GM12873 (cell line): ENCODE measurements at regions not wholly inside any gene's neighbourhood (a gene's known extent, or its start where the extent isn't known, plus 50 kb on each side); places are given as distances from the start of the nearest gene placed in this dataset.

Experiments
- TF ChIP-seq, protein P1 (sequence below): IDR thresholded peaks from 2 replicates; pipeline ENCODE4 v1.5.1; 2012; ENCODE audit warnings: low read depth, mild to moderate bottlenecking, moderate library complexity, low read length, control low read depth; ENCODE audit not compliant: insufficient read depth; ENCODE audit errors: missing control alignments

DNA sequence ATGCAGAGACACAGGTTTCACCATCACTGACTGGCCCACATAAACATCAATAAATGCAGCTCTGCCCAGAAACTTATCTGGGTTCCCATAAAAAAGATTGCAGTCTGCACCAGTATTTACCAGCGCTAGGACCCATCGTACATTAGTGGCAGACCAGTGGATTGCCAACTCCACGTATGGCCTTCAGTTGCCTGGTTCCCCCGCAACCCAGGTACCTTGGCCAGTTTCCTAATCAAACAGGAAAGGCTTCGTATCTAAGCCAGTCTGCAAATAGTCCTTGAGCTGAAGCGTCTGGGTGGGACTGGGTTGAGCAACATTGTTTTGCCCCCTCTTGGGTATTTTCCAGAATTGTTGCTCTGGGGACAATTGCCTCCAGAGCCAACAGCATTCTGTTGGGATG is 1639.3 kb downstream of the MRPL39 start:
- TF ChIP-seq, protein P1, sequence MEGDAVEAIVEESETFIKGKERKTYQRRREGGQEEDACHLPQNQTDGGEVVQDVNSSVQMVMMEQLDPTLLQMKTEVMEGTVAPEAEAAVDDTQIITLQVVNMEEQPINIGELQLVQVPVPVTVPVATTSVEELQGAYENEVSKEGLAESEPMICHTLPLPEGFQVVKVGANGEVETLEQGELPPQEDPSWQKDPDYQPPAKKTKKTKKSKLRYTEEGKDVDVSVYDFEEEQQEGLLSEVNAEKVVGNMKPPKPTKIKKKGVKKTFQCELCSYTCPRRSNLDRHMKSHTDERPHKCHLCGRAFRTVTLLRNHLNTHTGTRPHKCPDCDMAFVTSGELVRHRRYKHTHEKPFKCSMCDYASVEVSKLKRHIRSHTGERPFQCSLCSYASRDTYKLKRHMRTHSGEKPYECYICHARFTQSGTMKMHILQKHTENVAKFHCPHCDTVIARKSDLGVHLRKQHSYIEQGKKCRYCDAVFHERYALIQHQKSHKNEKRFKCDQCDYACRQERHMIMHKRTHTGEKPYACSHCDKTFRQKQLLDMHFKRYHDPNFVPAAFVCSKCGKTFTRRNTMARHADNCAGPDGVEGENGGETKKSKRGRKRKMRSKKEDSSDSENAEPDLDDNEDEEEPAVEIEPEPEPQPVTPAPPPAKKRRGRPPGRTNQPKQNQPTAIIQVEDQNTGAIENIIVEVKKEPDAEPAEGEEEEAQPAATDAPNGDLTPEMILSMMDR: no peak

DNA sequence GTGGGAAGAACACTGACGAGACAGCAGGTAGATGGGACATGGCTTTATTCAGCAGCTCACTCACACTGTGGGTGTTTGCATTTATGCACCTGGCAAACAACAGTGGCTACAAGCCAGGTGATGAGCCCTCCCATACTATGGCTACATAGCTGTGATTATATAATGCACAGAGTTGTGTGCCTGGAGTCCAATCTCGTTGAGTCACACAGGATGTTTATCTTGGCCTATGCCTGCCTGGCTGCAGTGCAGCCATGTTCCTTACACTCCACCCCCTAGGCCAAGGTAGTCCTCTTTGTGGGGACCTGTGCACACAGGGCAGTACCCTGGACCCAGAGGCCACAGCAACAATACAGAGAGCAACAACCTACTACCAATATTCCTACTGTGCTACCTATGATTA is 1643.8 kb downstream of the MRPL39 start:
- TF ChIP-seq, protein P1: no peak

DNA sequence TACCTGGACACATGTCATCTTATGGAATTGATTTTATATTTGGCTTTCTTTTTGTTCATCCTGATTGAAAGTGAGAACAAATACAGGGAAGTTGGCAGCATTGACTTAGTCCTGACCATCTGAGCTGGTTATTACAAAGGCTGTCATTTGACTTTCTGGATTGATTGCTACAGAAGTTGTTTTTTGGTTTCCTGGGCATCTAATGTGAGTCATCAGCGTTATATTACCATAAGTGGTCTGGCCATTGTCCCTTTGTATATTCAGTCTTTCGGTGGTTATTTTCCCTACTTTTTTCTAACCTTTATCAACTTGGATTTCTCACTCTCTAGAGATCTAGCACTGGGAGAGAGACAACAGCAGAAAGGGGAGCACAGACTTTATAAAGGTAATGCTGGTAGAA is 1646.5 kb downstream of the MRPL39 start:
- TF ChIP-seq, protein P1: no peak

DNA sequence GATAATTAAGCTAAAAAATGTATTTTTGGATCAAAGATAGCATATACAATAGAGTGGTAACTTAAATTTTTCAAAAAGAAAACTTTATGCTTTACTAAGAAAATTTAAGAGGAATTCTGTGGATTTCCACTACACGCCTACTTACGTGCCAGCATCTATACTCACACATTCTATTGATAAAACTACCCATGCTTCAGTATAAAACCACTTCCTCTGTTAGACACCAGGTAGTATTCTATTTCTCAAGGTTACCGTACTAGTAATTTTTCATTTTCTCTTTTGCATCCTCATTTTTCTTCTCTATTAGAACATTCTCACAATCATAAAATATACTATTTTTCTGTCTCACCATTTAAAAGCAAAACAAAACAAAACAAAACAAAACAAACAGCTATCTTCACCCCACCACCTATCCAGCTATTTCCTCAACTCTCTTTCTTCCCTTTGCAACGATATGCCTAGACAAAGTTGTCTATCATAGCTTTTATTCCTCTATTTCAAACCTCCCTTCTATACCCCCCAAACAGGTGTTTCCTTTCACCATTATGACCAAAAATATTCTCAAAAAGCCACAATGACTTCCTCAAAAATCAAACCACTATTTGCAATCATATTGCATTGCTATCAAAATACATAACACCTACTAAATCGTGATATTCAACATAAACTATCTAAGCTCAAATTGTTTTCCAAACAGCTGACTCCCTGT is 1652.0 kb downstream of the MRPL39 start:
- TF ChIP-seq, protein P1: no peak

DNA sequence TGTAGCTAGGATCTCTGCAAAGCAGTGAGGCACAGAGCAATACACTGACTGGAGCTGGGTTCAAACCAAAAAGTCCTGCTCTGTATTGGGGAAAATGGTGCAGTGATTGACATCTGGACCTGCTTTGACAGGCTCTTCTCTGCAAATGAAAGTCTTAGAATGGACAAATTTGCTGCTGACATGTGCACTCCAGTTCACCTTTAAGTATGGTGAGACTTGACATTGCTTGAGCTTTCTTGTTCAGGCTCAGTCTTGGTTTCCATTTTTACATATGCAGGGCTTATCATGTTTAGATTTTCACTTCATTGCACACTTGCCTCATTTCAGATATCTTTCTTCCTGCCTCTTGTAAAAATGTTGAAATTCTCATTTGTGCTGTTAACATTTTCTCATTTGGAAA is 1655.0 kb downstream of the MRPL39 start:
- TF ChIP-seq, protein P1: no peak

DNA sequence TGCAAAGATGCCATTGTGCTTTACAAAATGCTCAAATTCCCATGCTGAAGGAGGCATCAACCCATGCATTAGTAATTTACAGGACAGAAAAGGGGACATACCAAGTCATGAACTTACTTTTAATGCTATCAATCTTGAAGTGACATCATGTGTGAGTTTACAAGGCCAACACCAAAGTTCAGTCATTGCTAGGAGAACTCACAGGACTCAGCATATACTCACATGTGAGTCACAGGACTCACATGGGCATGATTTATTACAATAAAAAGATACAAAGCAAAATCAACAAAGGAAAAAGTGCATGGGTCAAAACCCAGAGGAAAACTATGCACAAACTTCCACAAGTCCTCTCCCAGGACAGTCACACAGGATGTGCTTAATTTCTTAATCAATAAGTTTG is 1656.0 kb downstream of the MRPL39 start:
- TF ChIP-seq, protein P1: no peak

DNA sequence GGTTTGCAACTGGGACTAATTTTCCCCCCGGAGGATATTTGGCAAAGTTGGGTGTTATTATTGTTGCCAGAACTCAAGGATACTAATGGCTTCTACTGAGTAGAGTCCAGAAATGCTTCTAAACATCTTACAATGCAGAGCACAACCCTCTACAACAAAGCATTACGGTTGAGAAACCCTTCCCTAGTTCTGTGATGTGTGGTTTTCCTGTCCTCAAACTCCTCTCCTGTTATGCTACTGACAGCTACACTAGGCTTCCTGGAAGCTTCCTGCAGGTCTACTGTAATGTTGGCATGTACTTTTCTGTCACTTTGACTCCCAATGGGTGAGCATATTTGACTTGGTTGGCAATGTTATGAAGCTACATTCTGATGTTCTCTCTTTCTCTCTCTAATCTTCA is 1656.9 kb downstream of the MRPL39 start:
- TF ChIP-seq, protein P1: no peak
